DOHH2 (cell line): ENCODE measurements at regions not wholly inside any gene's neighbourhood (a gene's known extent, or its start where the extent isn't known, plus 50 kb on each side); places are given as distances from the start of the nearest gene placed in this dataset.

Source experiments
- H3F3A ChIP-seq: fragments of 200-600 bp; sonication (generic), shearing (Covaris generic); 2 replicates; pipeline ENCODE4 v1.6.0; 2016; ENCODE audit warnings: antibody characterized with exemption, mild to moderate bottlenecking; ENCODE audit not compliant: control insufficient read depth, insufficient read depth
- H3K27ac ChIP-seq: fragments of 200-600 bp; sonication (generic); 2 replicates; pipeline ENCODE4 v1.5.1; 2014; ENCODE audit warnings: low read depth, mild to moderate bottlenecking, low read length, moderate library complexity
- H3K27me3 ChIP-seq: fragments of 200-600 bp; sonication (generic); 2 replicates; pipeline ENCODE4 v1.6.1; 2014; ENCODE audit warnings: mild to moderate bottlenecking, low read length, mixed read lengths; ENCODE audit not compliant: control insufficient read depth
- H3K36me3 ChIP-seq: fragments of 200-600 bp; sonication (generic); 2 replicates; pipeline ENCODE4 v1.6.1; 2014; ENCODE audit warnings: mild to moderate bottlenecking, low read length, moderate library complexity, mixed read lengths; ENCODE audit not compliant: control insufficient read depth
- H3K4me1 ChIP-seq: fragments of 200-600 bp; sonication (generic); 2 replicates; pipeline ENCODE4 v1.6.1; 2014; ENCODE audit warnings: mild to moderate bottlenecking, low read length, mixed read lengths; ENCODE audit not compliant: control insufficient read depth
- H3K4me2 ChIP-seq: fragments of 200-600 bp; sonication (generic); 2 replicates; pipeline ENCODE4 v1.6.0; 2014; ENCODE audit warnings: mild to moderate bottlenecking, low read length, moderate library complexity
- H3K4me3 ChIP-seq: fragments of 200-600 bp; sonication (generic); 2 replicates; pipeline ENCODE4 v1.5.1; 2014; ENCODE audit warnings: mild to moderate bottlenecking, low read length, mixed read lengths
- H3K79me2 ChIP-seq: fragments of 200-600 bp; sonication (generic); 2 replicates; pipeline ENCODE4 v1.6.1; 2014; ENCODE audit warnings: mild to moderate bottlenecking, low read length, mixed read lengths; ENCODE audit not compliant: control insufficient read depth
- H3K9me2 ChIP-seq: fragments of 200-600 bp; sonication (generic); replicated peaks from 2 replicates; pipeline ENCODE4 v1.6.1; 2014; ENCODE audit warnings: mild to moderate bottlenecking, low read length, mixed read lengths; ENCODE audit not compliant: control insufficient read depth
- H3K9me3 ChIP-seq: fragments of 200-600 bp; sonication (generic); 2 replicates; pipeline ENCODE4 v1.6.1; 2014; ENCODE audit warnings: antibody characterized with exemption, low read length, mixed read lengths; ENCODE audit not compliant: control insufficient read depth, insufficient read depth
- H4K20me1 ChIP-seq: fragments of 200-600 bp; sonication (generic); 2 replicates; pipeline ENCODE4 v1.6.0; 2014; ENCODE audit warnings: low read depth, mild to moderate bottlenecking, antibody characterized with exemption, low read length, moderate library complexity; ENCODE audit not compliant: control insufficient read depth, insufficient read depth
- CTCF ChIP-seq: fragments of 200-600 bp; sonication (generic); IDR thresholded peaks from one replicate; pipeline ENCODE4 v1.5.1; 2014; ENCODE audit warnings: antibody characterized with exemption, mild to moderate bottlenecking, low read depth, low read length; ENCODE audit not compliant: poor library complexity, severe bottlenecking
- EZH2phosphoT487 ChIP-seq: fragments of 200-600 bp; sonication (generic); IDR thresholded peaks from 2 replicates; pipeline ENCODE4 v1.6.1; 2017; ENCODE audit warnings: borderline replicate concordance, mild to moderate bottlenecking, antibody characterized with exemption, low read length, moderate library complexity, mixed read lengths

GRCh38 chr15:29632671-29633406, 189.4 kb downstream of the TJP1 start:
- no peaks in the 10 kb centered on the region for H3K79me2 ChIP-seq
- H3K9me2 ChIP-seq: no peaks in the 10 kb centered on the region
- no peak overlapping the region for H3K4me3 ChIP-seq
- H4K20me1 ChIP-seq: no peaks in the 10 kb centered on the region
- H3K36me3 ChIP-seq: no peaks in the 10 kb centered on the region
- no peaks in the 10 kb centered on the region for H3K9me3 ChIP-seq
- H3F3A ChIP-seq: no peaks in the 10 kb centered on the region
- H3K27ac ChIP-seq: no peak overlapping the region
- TF ChIP-seq EZH2phosphoT487 (no peak), CTCF (no peak)
- H3K27me3 ChIP-seq: no peaks in the 10 kb centered on the region
- no peaks in the 10 kb centered on the region for H3K4me1 ChIP-seq
- no peak overlapping the region for H3K4me2 ChIP-seq

GRCh38 chr15:29631076-29632070, 190.9 kb downstream of the TJP1 start:
- no peaks in the 10 kb centered on the region for H3K27me3 ChIP-seq
- H4K20me1 ChIP-seq: no peaks in the 10 kb centered on the region
- H3K9me2 ChIP-seq: no peaks in the 10 kb centered on the region
- no peaks in the 10 kb centered on the region for H3K4me1 ChIP-seq
- H3K27ac ChIP-seq: no peak overlapping the region
- H3F3A ChIP-seq: no peaks in the 10 kb centered on the region
- H3K9me3 ChIP-seq: no peaks in the 10 kb centered on the region
- no peaks in the 10 kb centered on the region for H3K79me2 ChIP-seq
- TF ChIP-seq CTCF: no peak
- no peak for TF ChIP-seq EZH2phosphoT487
- no peaks in the 10 kb centered on the region for H3K36me3 ChIP-seq
- H3K4me3 ChIP-seq: no peak overlapping the region
- H3K4me2 ChIP-seq: no peak overlapping the region

- Histone ChIP-seq H3K27ac (no peak overlapping the region), H3K4me1 (no peaks in the 10 kb centered on the region), H3K36me3 (no peaks in the 10 kb centered on the region), H3K4me3 (no peak overlapping the region), H3K79me2 (no peaks in the 10 kb centered on the region), H3K9me2 (no peaks in the 10 kb centered on the region), H3F3A (no peaks in the 10 kb centered on the region), H4K20me1 (no peaks in the 10 kb centered on the region), H3K9me3 (no peaks in the 10 kb centered on the region), H3K4me2 (no peak overlapping the region), H3K27me3 (no peaks in the 10 kb centered on the region)
- no peak for TF ChIP-seq EZH2phosphoT487
- TF ChIP-seq CTCF: no peak
Observed at GRCh38 chr15:29624271-29624670, 198.0 kb downstream of the TJP1 start.
